ENCODE measurements at regions not wholly inside any gene's neighbourhood (a gene's known extent, or its start where the extent isn't known, plus 50 kb on each side); places are given as distances from the start of the nearest gene placed in this dataset.

GRCh38 chr2:2851806-2852777 lies 521.0 kb upstream of the MYT1L start:
- TF ChIP-seq CTCF (IDR thresholded peaks at IDR 0.05) (no peak), POLR2A (IDR thresholded peaks at IDR 0.05; ENCODE audit: low read depth) (no peak), POLR2AphosphoS5 (IDR thresholded peaks at IDR 0.05) (no peak), EP300 (IDR thresholded peaks at IDR 0.05) (no peak)

DNA sequence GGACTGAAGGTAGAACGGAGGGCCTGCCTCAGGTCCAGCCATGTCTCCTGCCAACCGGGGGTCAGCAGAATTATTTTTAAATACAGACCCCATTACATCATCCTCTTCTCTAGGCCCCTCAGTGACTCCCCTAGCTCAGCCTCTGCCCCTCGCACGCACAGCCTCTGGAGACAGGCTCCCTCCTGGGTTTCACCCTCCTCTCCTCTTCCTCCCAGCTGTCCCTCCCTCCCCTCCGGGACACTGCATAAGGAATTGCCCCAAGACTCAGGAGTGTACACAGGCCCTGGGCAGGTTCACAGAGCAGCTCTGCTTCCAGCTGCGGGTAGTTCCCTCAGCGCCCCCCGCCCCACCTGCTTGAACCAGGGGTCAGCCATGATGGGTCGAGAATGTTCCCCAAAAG lies 520.2 kb upstream of the MYT1L start:
- no peak overlapping the region for H3K4me3 ChIP-seq
- no peaks in the 10 kb centered on the region for H3K9me3 ChIP-seq
- H3K27ac ChIP-seq (replicated peaks in 1 of 4), result no peak overlapping the region
- 80% methylated on average over 8 of the region's 9 CpGs for WGBS
- intact Hi-C loops (cut with DNase I), result no loop called here
- peaks cover 0 to 12% (median 0%) of the 10 kb centered on the region in 4 donors for H3K27me3 ChIP-seq
- H3K4me1 ChIP-seq, result peaks cover 0 to 10% (median 7%) of the 10 kb centered on the region in 4 donors
- H3K36me3 ChIP-seq, result no peaks in the 10 kb centered on the region
- TF ChIP-seq POLR2A (IDR thresholded peaks at IDR 0.05; ENCODE audit: low read depth) (no peak), CTCF (IDR thresholded peaks at IDR 0.05) (no peak), POLR2AphosphoS5 (IDR thresholded peaks at IDR 0.05) (no peak), EP300 (IDR thresholded peaks at IDR 0.05) (no peak)
- no peak for DNase-seq (ENCODE audit: extremely low spot score)

More at GRCh38 chr2:2851806-2852777, 521.0 kb upstream of the MYT1L start:
- peaks cover 0 to 12% (median 0%) of the 10 kb centered on the region in 4 donors for H3K27me3 ChIP-seq
- H3K27ac ChIP-seq (replicated peaks in 1 of 4), result no peak overlapping the region
- no peaks in the 10 kb centered on the region for H3K36me3 ChIP-seq
- no peak for DNase-seq (ENCODE audit: extremely low spot score)
- H3K9me3 ChIP-seq, result no peaks in the 10 kb centered on the region
- intact Hi-C loops (cut with DNase I), result no loop called here
- 82% methylated on average over 23 of the region's 24 CpGs for WGBS
- H3K4me1 ChIP-seq, result peaks cover 0 to 2% (median 0%) of the 10 kb centered on the region in 4 donors
- H3K4me3 ChIP-seq, result no peak overlapping the region

- TF ChIP-seq EP300 (IDR thresholded peaks at IDR 0.05) (no peak), POLR2A (IDR thresholded peaks at IDR 0.05; ENCODE audit: low read depth) (no peak), CTCF (IDR thresholded peaks at IDR 0.05) (no peak), POLR2AphosphoS5 (IDR thresholded peaks at IDR 0.05) (no peak)
These were observed 519.8 kb upstream of the MYT1L start for GRCh38 chr2:2850859-2851258.

DNA sequence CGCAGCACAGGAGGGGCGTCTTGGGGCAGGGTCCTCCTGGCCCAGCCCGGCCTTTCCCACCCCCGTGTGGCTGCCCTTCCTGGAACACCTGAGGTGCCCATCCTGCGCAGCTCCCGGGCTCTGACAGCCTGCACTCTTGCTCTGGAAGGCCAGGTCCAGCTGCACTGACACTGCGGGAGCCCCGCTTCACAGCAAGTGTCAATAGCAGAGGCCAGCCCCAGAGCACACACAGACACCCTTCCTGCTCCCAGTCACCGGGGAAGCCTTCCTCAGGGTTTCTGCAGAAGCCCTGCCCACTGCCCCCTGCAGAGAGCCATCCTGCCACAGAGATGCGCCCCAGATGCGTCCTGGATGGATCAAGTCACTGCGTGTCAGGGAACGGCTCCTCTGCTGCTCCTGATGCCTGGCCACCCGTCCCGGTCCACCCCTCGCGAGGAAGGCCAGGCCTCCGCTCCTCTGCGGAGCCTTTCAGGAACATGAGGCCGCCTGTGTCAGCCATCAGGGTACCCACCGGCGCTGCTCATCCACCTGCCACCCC lies 519.2 kb upstream of the MYT1L start:
- WGBS, result 92% methylated on average over 17 of the region's 22 CpGs
- Histone ChIP-seq H3K36me3 (no peaks in the 10 kb centered on the region), H3K4me1 (peaks cover 0 to 12% (median 10%) of the 10 kb centered on the region in 4 donors), H3K27me3 (peaks cover 0 to 12% (median 0%) of the 10 kb centered on the region in 4 donors), H3K4me3 (no peak overlapping the region), H3K9me3 (no peaks in the 10 kb centered on the region), H3K27ac (replicated peaks in 1 of 4) (no peak overlapping the region)
- TF ChIP-seq POLR2AphosphoS5 (IDR thresholded peaks at IDR 0.05), result no peak
- TF ChIP-seq POLR2A (IDR thresholded peaks at IDR 0.05; ENCODE audit: low read depth), result no peak
- no peak for TF ChIP-seq EP300 (IDR thresholded peaks at IDR 0.05)
- no peak for TF ChIP-seq CTCF (IDR thresholded peaks at IDR 0.05)
- intact Hi-C loops (cut with DNase I), result no loop called here
- no peak for DNase-seq (ENCODE audit: extremely low spot score)

More at GRCh38 chr2:2850859-2851258, 519.8 kb upstream of the MYT1L start:
- intact Hi-C loops (cut with DNase I), result no loop called here
- Histone ChIP-seq H3K4me1 (peaks cover 0 to 12% (median 10%) of the 10 kb centered on the region in 4 donors), H3K4me3 (no peak overlapping the region), H3K9me3 (no peaks in the 10 kb centered on the region), H3K36me3 (no peaks in the 10 kb centered on the region), H3K27ac (replicated peaks in 1 of 4) (no peak overlapping the region), H3K27me3 (peaks cover 0 to 12% (median 0%) of the 10 kb centered on the region in 4 donors)
- WGBS, result 77% methylated on average over 4 of the region's 7 CpGs
- DNase-seq (ENCODE audit: extremely low spot score), result no peak
